Activated B cell treated with CpG ODN at 0.5 μM for 24 hours (primary cell): ENCODE measurements at regions not wholly inside any gene's neighbourhood (a gene's known extent, or its start where the extent isn't known, plus 50 kb on each side); places are given as distances from the start of the nearest gene placed in this dataset.

ENCODE experiments used
- ATAC-seq: fragments of 200-7000 bp; cut with Tn5 transposase; one replicate; pipeline ENCODE4 v1.10.0; 2021; ENCODE audit warnings: low read depth, mild to moderate bottlenecking, moderate library complexity
- CTCF ChIA-PET: fragments of 350-600 bp; sonication (Branson Sonifier 250); formaldehyde crosslinking; loops from one replicate; lab custom pipeline; 2021; ENCODE audit warnings: antibody characterized with exemption; lab: Charles Lee
- POLR2A ChIA-PET: fragments of 350-600 bp; sonication (Branson Sonifier 250); formaldehyde crosslinking; loops from one replicate; lab custom pipeline; 2021; ENCODE audit warnings: antibody characterized with exemption; lab: Charles Lee
- DNase-seq: peaks from one replicate; pipeline ENCODE4 v3.0.0; 2022
- H3K27ac Mint-ChIP-seq: one replicate; pipeline ENCODE4 v1.8.0; 2020; ENCODE audit warnings: mixed read lengths
- H3K27me3 Mint-ChIP-seq: one replicate; pipeline ENCODE4 v1.8.0; 2021; ENCODE audit warnings: mixed read lengths
- H3K36me3 Mint-ChIP-seq: one replicate; pipeline ENCODE4 v1.8.0; 2021; ENCODE audit warnings: low read depth, mixed read lengths
- H3K4me1 Mint-ChIP-seq: one replicate; pipeline ENCODE4 v1.8.0; 2021; ENCODE audit warnings: mixed read lengths
- H3K4me3 Mint-ChIP-seq: one replicate; pipeline ENCODE4 v1.8.0; 2020; ENCODE audit warnings: mild to moderate bottlenecking, mixed read lengths
- H3K9me3 Mint-ChIP-seq: one replicate; pipeline ENCODE4 v1.8.0; 2020; ENCODE audit warnings: mixed read lengths
- CTCF ChIP-seq: fragments of 200-600 bp; IDR thresholded peaks from one replicate; pipeline ENCODE4 v1.8.0; 2022; ENCODE audit warnings: antibody characterized with exemption, mild to moderate bottlenecking
- intact Hi-C: fragments of 100-400 bp; cut with micrococcal nuclease; formaldehyde crosslinking; loops from one replicate; pipeline ENCODE4 v1.15.1; 2024

- Mint-ChIP-seq H3K27me3 (peaks cover 6% of the 10 kb centered on the region), H3K27ac (no peak overlapping the region), H3K36me3 (no peaks in the 10 kb centered on the region), H3K4me3 (no peak overlapping the region), H3K9me3 (no peaks in the 10 kb centered on the region), H3K4me1 (no peaks in the 10 kb centered on the region)
- TF ChIP-seq CTCF = no peak
- intact Hi-C loops = no loop called here
- ChIA-PET POLR2A (no interaction called here), CTCF (no interaction called here)
- ATAC-seq (no peak), DNase-seq (no peak)
These were observed 154.3 kb downstream of the NDUFA10 start for GRCh38 chr2:239870863-239871262.

- H3K27ac Mint-ChIP-seq = no peak overlapping the region
- H3K36me3 Mint-ChIP-seq = no peaks in the 10 kb centered on the region
- intact Hi-C loops = no loop called here
- TF ChIP-seq CTCF = no peak
- no peaks in the 10 kb centered on the region for H3K9me3 Mint-ChIP-seq
- H3K27me3 Mint-ChIP-seq = peaks cover 3% of the 10 kb centered on the region
- DNase-seq (no peak), ATAC-seq (no peak)
- H3K4me1 Mint-ChIP-seq = no peaks in the 10 kb centered on the region
- POLR2A ChIA-PET = no interaction called here
- no peak overlapping the region for H3K4me3 Mint-ChIP-seq
- CTCF ChIA-PET = no interaction called here
These were observed 154.9 kb downstream of the NDUFA10 start for GRCh38 chr2:239870276-239870675.

- POLR2A ChIA-PET = no interaction called here
- no peak overlapping the region for H3K27ac Mint-ChIP-seq
- TF ChIP-seq CTCF = no peak
- peaks cover 3% of the 10 kb centered on the region for H3K27me3 Mint-ChIP-seq
- no peaks in the 10 kb centered on the region for H3K4me1 Mint-ChIP-seq
- no peaks in the 10 kb centered on the region for H3K9me3 Mint-ChIP-seq
- CTCF ChIA-PET = no interaction called here
- no peak overlapping the region for H3K4me3 Mint-ChIP-seq
- ATAC-seq (no peak), DNase-seq (no peak)
- intact Hi-C loops = no loop called here
- no peaks in the 10 kb centered on the region for H3K36me3 Mint-ChIP-seq
These were observed 155.6 kb downstream of the NDUFA10 start for GRCh38 chr2:239869272-239870155.

GRCh38 chr2:239868556-239869181 lies 156.5 kb downstream of the NDUFA10 start:
- Mint-ChIP-seq H3K4me3 (no peak overlapping the region), H3K36me3 (no peaks in the 10 kb centered on the region), H3K27me3 (no peaks in the 10 kb centered on the region), H3K4me1 (no peaks in the 10 kb centered on the region), H3K9me3 (no peaks in the 10 kb centered on the region), H3K27ac (no peak overlapping the region)
- TF ChIP-seq CTCF = no peak
- DNase-seq = no peak
- ChIA-PET POLR2A (no interaction called here), CTCF (no interaction called here)
- no peak for ATAC-seq
- intact Hi-C loops = no loop called here

GRCh38 chr2:239866778-239867177 lies 158.4 kb downstream of the NDUFA10 start:
- no peak overlapping the region for H3K27ac Mint-ChIP-seq
- H3K4me1 Mint-ChIP-seq = no peaks in the 10 kb centered on the region
- DNase-seq (no peak), ATAC-seq (no peak)
- intact Hi-C loops = no loop called here
- ChIA-PET CTCF (no interaction called here), POLR2A (no interaction called here)
- no peaks in the 10 kb centered on the region for H3K36me3 Mint-ChIP-seq
- no peak for TF ChIP-seq CTCF
- no peak overlapping the region for H3K4me3 Mint-ChIP-seq
- H3K27me3 Mint-ChIP-seq = no peaks in the 10 kb centered on the region
- H3K9me3 Mint-ChIP-seq = no peaks in the 10 kb centered on the region
